ENCODE measurements at regions not wholly inside any gene's neighbourhood (a gene's known extent, or its start where the extent isn't known, plus 50 kb on each side); places are given as distances from the start of the nearest gene placed in this dataset.

DNA sequence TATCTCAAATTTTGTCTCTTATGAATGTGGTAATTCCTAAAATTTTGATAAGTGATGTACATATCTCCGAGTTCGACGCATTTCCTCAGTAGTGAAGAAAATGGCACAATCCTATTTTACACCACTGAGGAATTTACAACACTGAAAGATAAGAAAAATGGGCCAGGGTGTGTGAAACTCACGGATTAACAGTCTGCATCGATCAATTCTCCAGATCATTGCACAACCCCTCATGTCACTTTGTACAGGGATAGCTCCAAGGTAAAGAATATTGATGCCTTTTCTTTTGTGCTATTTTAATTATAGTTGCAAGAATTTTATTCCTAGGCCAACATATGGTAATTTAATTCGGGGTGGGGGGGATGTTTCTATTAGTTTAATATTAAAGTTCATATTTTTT, 268.7 kb upstream of the VCX3A start:
- H3K9me3 ChIP-seq (replicated peaks in 1 of 3): no peaks in the 10 kb centered on the region
- H3K27me3 ChIP-seq: no peaks in the 10 kb centered on the region
- H3K4me1 ChIP-seq (replicated peaks in 1 of 2): no peaks in the 10 kb centered on the region
- no peak for TF ChIP-seq POLR2A (IDR thresholded peaks at IDR 0.05)
- TF ChIP-seq, protein P1, sequence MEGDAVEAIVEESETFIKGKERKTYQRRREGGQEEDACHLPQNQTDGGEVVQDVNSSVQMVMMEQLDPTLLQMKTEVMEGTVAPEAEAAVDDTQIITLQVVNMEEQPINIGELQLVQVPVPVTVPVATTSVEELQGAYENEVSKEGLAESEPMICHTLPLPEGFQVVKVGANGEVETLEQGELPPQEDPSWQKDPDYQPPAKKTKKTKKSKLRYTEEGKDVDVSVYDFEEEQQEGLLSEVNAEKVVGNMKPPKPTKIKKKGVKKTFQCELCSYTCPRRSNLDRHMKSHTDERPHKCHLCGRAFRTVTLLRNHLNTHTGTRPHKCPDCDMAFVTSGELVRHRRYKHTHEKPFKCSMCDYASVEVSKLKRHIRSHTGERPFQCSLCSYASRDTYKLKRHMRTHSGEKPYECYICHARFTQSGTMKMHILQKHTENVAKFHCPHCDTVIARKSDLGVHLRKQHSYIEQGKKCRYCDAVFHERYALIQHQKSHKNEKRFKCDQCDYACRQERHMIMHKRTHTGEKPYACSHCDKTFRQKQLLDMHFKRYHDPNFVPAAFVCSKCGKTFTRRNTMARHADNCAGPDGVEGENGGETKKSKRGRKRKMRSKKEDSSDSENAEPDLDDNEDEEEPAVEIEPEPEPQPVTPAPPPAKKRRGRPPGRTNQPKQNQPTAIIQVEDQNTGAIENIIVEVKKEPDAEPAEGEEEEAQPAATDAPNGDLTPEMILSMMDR (IDR thresholded peaks at IDR 0.05): no peak
- H3K36me3 ChIP-seq (replicated peaks in 1 of 2): no peaks in the 10 kb centered on the region
- no peak for DNase-seq
- no peak overlapping the region for H3K4me3 ChIP-seq
- 73 to 88% (median 83%) methylated on average over 6 of the region's 6 CpGs for WGBS, 4 donors
- intact Hi-C loops (cut with DNase I): no loop called here
- H3K27ac ChIP-seq: no peak overlapping the region

GRCh38 chrX:6793000-6793399, 258.1 kb upstream of the VCX3A start:
- Histone ChIP-seq H3K27me3 (no peaks in the 10 kb centered on the region), H3K4me1 (replicated peaks in 1 of 2) (no peaks in the 10 kb centered on the region), H3K4me3 (no peak overlapping the region), H3K36me3 (replicated peaks in 1 of 2) (no peaks in the 10 kb centered on the region), H3K27ac (no peak overlapping the region), H3K9me3 (replicated peaks in 1 of 3) (no peaks in the 10 kb centered on the region)
- TF ChIP-seq POLR2A (IDR thresholded peaks at IDR 0.05): no peak
- TF ChIP-seq, protein P1 (IDR thresholded peaks at IDR 0.05): no peak
- 76 to 87% (median 85%) methylated on average over 5 of the region's 5 CpGs for WGBS, 4 donors
- DNase-seq: no peak
- intact Hi-C loops (cut with DNase I): no loop called here

DNA sequence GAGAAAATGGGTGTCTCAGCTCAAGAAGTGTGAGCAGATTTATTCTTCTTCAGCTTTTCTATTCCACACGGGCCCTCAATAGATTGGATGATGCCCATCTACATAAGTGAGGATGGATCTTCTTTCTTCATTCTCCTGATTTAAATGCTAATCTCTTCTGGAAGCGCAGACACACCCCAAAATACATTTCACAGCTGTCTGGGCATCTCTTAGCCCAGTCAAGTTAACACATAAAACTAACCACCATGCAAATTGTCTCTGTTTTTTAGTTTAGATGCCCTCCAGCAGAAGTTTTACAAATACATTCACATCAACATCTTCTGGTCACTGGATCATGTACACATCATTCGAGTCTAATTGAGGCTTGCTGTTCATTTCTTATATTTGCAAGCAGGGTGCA, 249.0 kb upstream of the VCX3A start:
- intact Hi-C loops (cut with DNase I): no loop called here
- no peak for DNase-seq
- H3K4me3 ChIP-seq: no peak overlapping the region
- WGBS, 4 donors: 74 to 81% (median 77%) methylated on average over 3 of the region's 3 CpGs
- H3K4me1 ChIP-seq (replicated peaks in 1 of 2): no peaks in the 10 kb centered on the region
- TF ChIP-seq, protein P1 (IDR thresholded peaks at IDR 0.05): no peak
- no peak for TF ChIP-seq POLR2A (IDR thresholded peaks at IDR 0.05)
- H3K9me3 ChIP-seq (replicated peaks in 1 of 3): no peaks in the 10 kb centered on the region
- no peaks in the 10 kb centered on the region for H3K36me3 ChIP-seq (replicated peaks in 1 of 2)
- no peak overlapping the region for H3K27ac ChIP-seq
- H3K27me3 ChIP-seq: no peaks in the 10 kb centered on the region

- Histone ChIP-seq H3K9me3 (replicated peaks in 1 of 3) (no peaks in the 10 kb centered on the region), H3K4me3 (no peak overlapping the region), H3K27ac (no peak overlapping the region), H3K27me3 (no peaks in the 10 kb centered on the region), H3K4me1 (replicated peaks in 1 of 2) (no peaks in the 10 kb centered on the region), H3K36me3 (replicated peaks in 1 of 2) (no peaks in the 10 kb centered on the region)
- TF ChIP-seq, protein P1 (IDR thresholded peaks at IDR 0.05): no peak
- no peak for TF ChIP-seq POLR2A (IDR thresholded peaks at IDR 0.05)
- DNase-seq: no peak
- WGBS, 4 donors: 78 to 92% (median 87%) methylated on average over 2 to 5 of the region's 5 CpGs
- intact Hi-C loops (cut with DNase I): no loop called here
Measured at GRCh38 chrX:6782831-6783230, 247.9 kb upstream of the VCX3A start.

Measured in adrenal gland (tissue), 9 donors.